Tibial artery (tissue), 4 donors: ENCODE measurements at regions not wholly inside any gene's neighbourhood (a gene's known extent, or its start where the extent isn't known, plus 50 kb on each side); places are given as distances from the start of the nearest gene placed in this dataset.

Experiments
- DNase-seq, 2 donors: peaks; one replicate each; pipeline ENCODE4 v3.0.0-alpha.2; 2019
- H3K27ac ChIP-seq, 2 donors: fragments of 200-600 bp; sonication (generic) in 1 of 2; 1 replicate in 1 of 2; 2 replicates in 1 of 2; pipeline ENCODE4 v1.5.1; 2018 to 2019; ENCODE audit warnings: mild to moderate bottlenecking in 1 of 2
- H3K27me3 ChIP-seq, 2 donors: fragments of 200-600 bp; sonication (generic) in 1 of 2; one replicate each; pipeline versions ENCODE4 v1.5.1 to v1.6.0; 2016 to 2019
- H3K36me3 ChIP-seq, 3 donors: fragments of 200-600 bp; sonication (generic) in 2 of 3; one replicate each; pipeline ENCODE4 v1.5.1; 2016 to 2019; ENCODE audit warnings: mild to moderate bottlenecking in 2 of 3
- H3K4me1 ChIP-seq, 4 donors: fragments of 200-600 bp; sonication (generic) in 2 of 4; 1 replicate in 3 of 4; 2 replicates in 1 of 4; pipeline ENCODE4 v1.5.1; 2016 to 2019
- H3K4me3 ChIP-seq, 2 donors: fragments of 200-600 bp; sonication (generic) in 1 of 2; 1 replicate in 1 of 2; 2 replicates in 1 of 2; pipeline ENCODE4 v1.5.1; 2018 to 2019; ENCODE audit warnings: mild to moderate bottlenecking in 2 of 2
- H3K9me3 ChIP-seq, 3 donors: fragments of 200-600 bp; sonication (generic) in 1 of 3; one replicate each; pipeline ENCODE4 v1.5.1; 2016 to 2019
- CTCF ChIP-seq, 2 experiments: fragments of 200-600 bp in 1 of 2; fragments of 450-650 bp in 1 of 2; IDR thresholded peaks; one replicate each; pipeline ENCODE4 v1.5.1; 2017 to 2019; ENCODE audit warnings: antibody characterized with exemption in 2 of 2, mild to moderate bottlenecking in 1 of 2, moderate library complexity in 1 of 2
- intact Hi-C: fragments of 100-400 bp; cut with DNase I; formaldehyde crosslinking; loops from one replicate; pipeline ENCODE4 v1.15.0; 2023; ENCODE audit warnings: low total_unique reads

DNA sequence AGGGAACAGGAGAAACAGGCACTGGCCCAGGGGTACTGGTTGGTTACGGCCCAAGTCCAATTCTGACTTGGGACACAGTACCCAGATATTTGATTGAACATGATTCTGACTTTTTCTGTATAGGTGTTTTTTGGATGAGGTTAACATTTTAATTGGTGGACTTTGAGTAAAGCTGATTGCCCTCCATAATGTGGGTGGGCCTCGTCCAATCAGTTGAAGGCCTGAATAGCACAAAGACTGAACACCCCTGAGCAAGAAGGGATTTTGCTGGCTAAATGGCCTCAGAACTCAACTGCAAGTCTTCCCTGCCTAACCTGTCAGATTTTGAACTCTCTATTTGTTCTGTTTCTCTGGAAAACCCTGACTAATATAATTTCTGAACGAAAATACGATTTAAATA lies 222.6 kb downstream of the TEX36 start:
- Histone ChIP-seq H3K9me3 (no peaks in the 10 kb centered on the region), H3K27ac (no peak overlapping the region), H3K4me1 (no peaks in the 10 kb centered on the region), H3K36me3 (no peaks in the 10 kb centered on the region), H3K4me3 (no peak overlapping the region), H3K27me3 (no peaks in the 10 kb centered on the region)
- no peak for DNase-seq
- TF ChIP-seq CTCF (IDR thresholded peaks at IDR 0.05), result no peak
- intact Hi-C loops, result no loop called here

- H3K27ac ChIP-seq, result no peak overlapping the region
- H3K9me3 ChIP-seq, result no peaks in the 10 kb centered on the region
- intact Hi-C loops, result no loop called here
These were observed 225.6 kb downstream of the TEX36 start for GRCh38 chr10:125457406-125457805.

GRCh38 chr10:125455855-125456254 lies 227.1 kb downstream of the TEX36 start:
- H3K36me3 ChIP-seq, result no peaks in the 10 kb centered on the region
- DNase-seq, result no peak
- no peaks in the 10 kb centered on the region for H3K4me1 ChIP-seq
- H3K9me3 ChIP-seq, result no peaks in the 10 kb centered on the region
- H3K4me3 ChIP-seq, result no peak overlapping the region
- intact Hi-C loops, result no loop called here
- peaks cover 0 to 6% of the 10 kb centered on the region in 2 donors for H3K27me3 ChIP-seq
- TF ChIP-seq CTCF (IDR thresholded peaks at IDR 0.05), result no peak
- no peak overlapping the region for H3K27ac ChIP-seq

More at GRCh38 chr10:125457406-125457805, 225.6 kb downstream of the TEX36 start:
- no peak for TF ChIP-seq CTCF (IDR thresholded peaks at IDR 0.05)
- no peak for DNase-seq
- H3K36me3 ChIP-seq, result no peaks in the 10 kb centered on the region
- no peak overlapping the region for H3K4me3 ChIP-seq
- H3K4me1 ChIP-seq, result no peaks in the 10 kb centered on the region
- peaks cover 0 to 6% of the 10 kb centered on the region in 2 donors for H3K27me3 ChIP-seq

GRCh38 chr10:125455431-125455830 lies 227.5 kb downstream of the TEX36 start:
- Histone ChIP-seq H3K36me3 (no peaks in the 10 kb centered on the region), H3K27me3 (peaks cover 0 to 6% of the 10 kb centered on the region in 2 donors), H3K4me3 (no peak overlapping the region), H3K9me3 (no peaks in the 10 kb centered on the region), H3K27ac (no peak overlapping the region), H3K4me1 (no peaks in the 10 kb centered on the region)
- TF ChIP-seq CTCF (IDR thresholded peaks at IDR 0.05), result no peak
- intact Hi-C loops, result no loop called here
- no peak for DNase-seq

- Histone ChIP-seq H3K4me1 (no peaks in the 10 kb centered on the region), H3K27me3 (peaks cover 0 to 6% of the 10 kb centered on the region in 2 donors), H3K27ac (no peak overlapping the region), H3K36me3 (no peaks in the 10 kb centered on the region), H3K9me3 (no peaks in the 10 kb centered on the region), H3K4me3 (no peak overlapping the region)
- no peak for DNase-seq
- no peak for TF ChIP-seq CTCF (IDR thresholded peaks at IDR 0.05)
- intact Hi-C loops, result no loop called here
These were observed 231.6 kb downstream of the TEX36 start for GRCh38 chr10:125451319-125451718.

DNA sequence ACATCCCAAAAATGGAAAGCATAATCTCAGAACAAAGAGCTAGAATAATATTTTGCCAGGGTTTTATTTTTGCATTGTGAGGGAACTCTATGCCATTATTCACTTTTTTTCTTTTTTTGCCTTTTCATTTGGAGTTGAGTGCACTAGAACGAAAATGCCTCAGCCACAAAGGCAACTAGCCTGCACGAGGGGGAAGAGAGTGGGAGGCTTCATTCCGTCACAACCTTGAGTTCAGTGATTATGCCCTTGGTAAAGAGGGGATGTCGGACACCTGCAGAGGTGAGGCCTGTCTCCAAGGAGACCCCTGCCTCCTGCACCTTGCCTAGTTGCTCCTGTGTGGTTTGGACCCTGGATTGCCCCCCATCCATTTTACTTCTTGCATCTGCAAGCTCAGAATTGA lies 232.7 kb downstream of the TEX36 start:
- H3K27me3 ChIP-seq, result peaks cover 0 to 6% of the 10 kb centered on the region in 2 donors
- TF ChIP-seq CTCF (IDR thresholded peaks at IDR 0.05), result no peak
- no peaks in the 10 kb centered on the region for H3K4me1 ChIP-seq
- H3K27ac ChIP-seq, result no peak overlapping the region
- no peaks in the 10 kb centered on the region for H3K36me3 ChIP-seq
- H3K9me3 ChIP-seq, result no peaks in the 10 kb centered on the region
- no peak overlapping the region for H3K4me3 ChIP-seq
- intact Hi-C loops, result no loop called here
- no peak for DNase-seq
